Liver (tissue), 6 donors: ENCODE measurements at regions not wholly inside any gene's neighbourhood (a gene's known extent, or its start where the extent isn't known, plus 50 kb on each side); places are given as distances from the start of the nearest gene placed in this dataset.
"Not testable (repeated sequence)": the region's sequence is repeated elsewhere in the genome, so short reads cannot be mapped to it uniquely, and the experiment has no call there.

Source experiments
- DNase-seq: peaks from one replicate; pipeline ENCODE4 v3.0.0-alpha.2; 2017; ENCODE audit warnings: low spot score
- H3K27ac ChIP-seq, 2 donors: one replicate each; pipeline ENCODE4 v1.7.0; 2013; ENCODE audit warnings: inconsistent platforms in 2 of 2, low read length in 2 of 2, control low read depth in 1 of 2, low read depth in 1 of 2, mild to moderate bottlenecking in 1 of 2
- H3K27me3 ChIP-seq, 4 donors: one replicate each; pipeline versions ENCODE4 v1.6.1 to v1.7.0; 2013; ENCODE audit warnings: low read length in 3 of 4, inconsistent platforms in 1 of 4, mild to moderate bottlenecking in 1 of 4, moderate library complexity in 1 of 4; ENCODE audit not compliant: control insufficient read depth in 4 of 4, insufficient read depth in 4 of 4
- H3K36me3 ChIP-seq, 4 donors: one replicate each; pipeline versions ENCODE4 v1.6.1 to v1.7.0; 2013; ENCODE audit warnings: low read length in 3 of 4, mild to moderate bottlenecking in 3 of 4, low read depth in 1 of 4, moderate library complexity in 1 of 4; ENCODE audit not compliant: control insufficient read depth in 4 of 4, insufficient read depth in 3 of 4
- H3K4me1 ChIP-seq, 4 donors: one replicate each; pipeline versions ENCODE4 v1.6.1 to v1.7.0; 2013; ENCODE audit warnings: low read length in 3 of 4, mild to moderate bottlenecking in 3 of 4, moderate library complexity in 1 of 4; ENCODE audit not compliant: control insufficient read depth in 4 of 4, insufficient read depth in 4 of 4
- H3K4me3 ChIP-seq, 3 donors: one replicate each; pipeline versions ENCODE4 v1.6.1 to v1.7.0; 2013; ENCODE audit warnings: low read length in 3 of 3, control low read depth in 1 of 3, low read depth in 1 of 3, mild to moderate bottlenecking in 1 of 3
- H3K9ac ChIP-seq, 2 donors: one replicate each; pipeline ENCODE4 v1.7.0; 2013; ENCODE audit warnings: low read length in 2 of 2, mild to moderate bottlenecking in 2 of 2, moderate library complexity in 2 of 2, control low read depth in 1 of 2, low read depth in 1 of 2
- H3K9me3 ChIP-seq, 4 donors: one replicate each; pipeline versions ENCODE4 v1.6.1 to v1.7.0; 2013; ENCODE audit warnings: low read length in 3 of 4; ENCODE audit not compliant: control insufficient read depth in 4 of 4
- WGBS: extraction: QIAGEN DNeasy Blood & Tissue Kit; methylation state at CpG from one replicate; pipeline ENCODE4 v1.1.7; 2013; 5-methylcytosine and 5-hydroxymethylcytosine counted together
- donor health status: healthy.
- donor health status: healthy.
- donor health status: healthy.

DNA sequence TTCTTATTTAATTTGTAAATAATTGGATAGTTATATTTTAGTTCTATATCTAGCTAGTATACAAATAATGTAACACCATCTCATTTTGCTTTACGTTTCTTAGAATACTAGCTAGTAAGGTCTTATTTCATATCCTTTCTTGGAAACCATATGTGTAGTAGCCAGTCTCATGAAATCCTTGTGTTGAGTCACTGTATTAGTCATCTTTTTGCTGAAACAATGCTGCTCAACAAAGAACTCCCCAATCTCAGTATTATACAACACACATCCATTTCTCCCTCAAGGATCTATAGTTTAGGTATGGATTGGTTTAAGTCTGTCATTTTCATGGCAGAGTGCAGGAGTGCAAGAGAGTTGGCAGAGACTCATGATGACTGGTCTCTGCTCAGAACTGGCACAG is 185.2 kb upstream of the NBPF9 start:
- H3K36me3 ChIP-seq, H3K27me3 ChIP-seq, H3K4me1 ChIP-seq, H3K27ac ChIP-seq, H3K4me3 ChIP-seq, H3K9ac ChIP-seq, DNase-seq, H3K9me3 ChIP-seq: not testable (repeated sequence)
- WGBS: 89% methylated on average over 1 of the region's 1 CpG

DNA sequence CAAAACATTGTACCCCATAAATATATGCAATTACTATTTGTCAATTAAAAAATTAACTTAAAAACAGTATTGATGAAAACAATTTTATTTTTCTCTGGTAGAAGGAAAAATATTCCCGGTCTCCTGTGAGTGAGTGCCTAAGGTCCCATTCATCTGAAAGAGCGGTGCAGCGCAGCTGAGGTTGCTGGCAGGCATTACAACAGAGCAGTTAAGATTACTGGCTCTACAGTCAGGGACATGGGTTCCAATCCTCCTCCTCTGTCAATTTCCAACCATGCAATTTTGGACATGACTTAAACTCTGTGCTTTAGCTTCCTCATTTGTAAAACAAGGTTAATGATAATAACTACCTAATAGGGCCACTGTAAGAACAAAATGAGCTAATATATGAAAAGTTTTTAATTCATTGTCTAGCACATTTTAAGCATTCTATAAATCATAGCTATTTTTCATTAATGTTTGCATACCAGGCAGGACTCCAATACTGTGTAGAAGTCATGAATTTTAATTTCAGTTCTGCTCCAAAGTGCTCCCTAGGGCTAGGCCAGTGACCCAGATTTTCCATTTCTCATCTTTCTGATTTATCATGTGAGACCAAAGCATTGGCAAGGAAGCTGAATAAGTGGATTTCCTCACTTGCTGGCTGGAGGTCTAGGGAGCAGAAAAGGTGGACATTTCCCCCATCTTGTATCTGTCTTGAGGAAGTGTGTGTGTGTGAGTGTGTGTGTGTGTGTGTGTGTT is 174.2 kb upstream of the NBPF19 start:
- not testable (repeated sequence) for H3K4me1 ChIP-seq, H3K27me3 ChIP-seq, H3K9me3 ChIP-seq, H3K9ac ChIP-seq, H3K36me3 ChIP-seq, H3K27ac ChIP-seq, H3K4me3 ChIP-seq, DNase-seq
- no CpG with 5 or more reads among the region's 3 CpGs for WGBS

DNA sequence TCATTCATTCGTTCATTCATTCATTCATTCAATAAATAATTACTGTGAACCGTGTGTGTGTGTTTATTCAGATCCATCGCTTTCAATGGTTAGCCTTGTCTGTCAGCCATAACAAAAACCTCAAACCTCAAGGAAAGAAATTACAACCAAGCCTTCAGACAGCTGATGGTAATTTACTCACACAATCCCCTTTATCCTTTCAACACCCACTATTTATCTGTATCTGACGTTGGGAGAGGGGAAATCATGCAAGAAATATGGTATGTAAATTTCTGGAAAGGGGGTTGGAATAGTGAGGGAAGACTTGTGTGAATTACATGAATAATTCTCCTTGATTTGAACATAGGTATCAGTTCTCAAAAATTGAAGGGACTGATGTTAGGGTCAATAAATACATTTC is 173.6 kb upstream of the NBPF19 start:
- H3K27me3 ChIP-seq, H3K9ac ChIP-seq, H3K27ac ChIP-seq, H3K36me3 ChIP-seq, DNase-seq, H3K9me3 ChIP-seq, H3K4me1 ChIP-seq, H3K4me3 ChIP-seq: not testable (repeated sequence)
- WGBS: 66% methylated on average over 3 of the region's 4 CpGs

DNA sequence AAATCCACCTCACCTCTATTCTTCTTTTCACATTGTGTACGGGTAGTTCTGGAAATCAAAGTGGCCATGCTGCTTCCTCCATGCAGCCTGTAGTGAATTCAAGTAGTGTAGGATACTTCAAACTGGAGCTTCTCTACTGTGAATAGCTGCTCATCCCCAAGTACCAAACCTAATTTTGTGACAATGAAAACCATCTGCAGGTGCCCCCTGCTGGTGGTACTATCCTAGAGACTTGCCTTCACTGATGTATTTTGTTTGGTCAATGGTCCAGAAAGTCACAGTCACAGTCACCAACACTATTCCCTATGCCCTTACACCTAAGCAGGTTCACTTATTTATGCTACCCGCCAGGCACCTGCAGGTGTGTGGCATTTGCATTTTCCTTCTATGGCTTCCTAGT is 170.0 kb upstream of the NBPF19 start:
- not testable (repeated sequence) for H3K27ac ChIP-seq, H3K9me3 ChIP-seq, H3K4me3 ChIP-seq, H3K4me1 ChIP-seq, H3K9ac ChIP-seq, H3K27me3 ChIP-seq, DNase-seq, H3K36me3 ChIP-seq
- no CpG with 5 or more reads among the region's 2 CpGs for WGBS

DNA sequence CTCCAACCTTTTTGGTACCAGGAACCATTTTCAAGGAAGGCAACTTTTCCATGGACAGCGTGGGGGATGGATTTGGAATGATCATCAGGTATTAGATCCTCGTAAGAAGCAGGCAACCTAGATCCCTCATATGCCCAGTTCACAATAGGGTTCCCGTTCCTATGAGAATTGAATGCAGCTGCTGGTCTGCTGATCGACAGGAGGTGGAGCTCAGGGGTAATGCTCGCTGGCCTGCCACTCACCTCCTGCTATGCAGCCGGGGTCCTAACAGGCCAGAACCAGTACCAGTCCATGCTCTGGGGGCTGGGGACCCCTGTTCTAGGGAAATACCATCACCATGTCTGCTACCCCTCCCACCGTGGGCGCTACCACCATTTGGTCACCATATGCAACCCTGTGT is 167.2 kb upstream of the NBPF19 start:
- not testable (repeated sequence) for DNase-seq, H3K27ac ChIP-seq, H3K4me3 ChIP-seq, H3K27me3 ChIP-seq, H3K36me3 ChIP-seq, H3K4me1 ChIP-seq, H3K9ac ChIP-seq, H3K9me3 ChIP-seq
- WGBS: 96% methylated on average over 2 of the region's 8 CpGs

DNA sequence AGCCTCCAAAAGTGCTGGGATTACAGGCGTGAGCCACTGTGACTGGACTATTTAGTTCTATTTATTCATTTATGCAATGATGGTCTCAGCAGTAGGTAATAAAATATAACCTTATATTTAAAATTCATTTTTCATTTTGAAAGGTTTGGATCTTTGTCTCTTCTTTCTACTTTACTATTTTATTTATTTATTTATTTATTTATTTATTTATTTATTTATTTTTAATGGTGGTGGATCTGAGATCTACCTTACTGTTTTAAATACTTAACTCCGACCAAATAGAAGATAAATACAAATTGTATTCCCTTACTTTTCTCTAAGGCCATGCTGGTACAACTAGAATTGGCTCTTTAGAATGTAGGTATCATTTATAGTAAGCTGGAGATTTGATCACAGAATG is 159.9 kb upstream of the NBPF19 start:
- 85% methylated on average over 2 of the region's 2 CpGs for WGBS
- H3K4me3 ChIP-seq, DNase-seq, H3K9me3 ChIP-seq, H3K36me3 ChIP-seq, H3K4me1 ChIP-seq, H3K9ac ChIP-seq, H3K27ac ChIP-seq, H3K27me3 ChIP-seq: not testable (repeated sequence)

DNA sequence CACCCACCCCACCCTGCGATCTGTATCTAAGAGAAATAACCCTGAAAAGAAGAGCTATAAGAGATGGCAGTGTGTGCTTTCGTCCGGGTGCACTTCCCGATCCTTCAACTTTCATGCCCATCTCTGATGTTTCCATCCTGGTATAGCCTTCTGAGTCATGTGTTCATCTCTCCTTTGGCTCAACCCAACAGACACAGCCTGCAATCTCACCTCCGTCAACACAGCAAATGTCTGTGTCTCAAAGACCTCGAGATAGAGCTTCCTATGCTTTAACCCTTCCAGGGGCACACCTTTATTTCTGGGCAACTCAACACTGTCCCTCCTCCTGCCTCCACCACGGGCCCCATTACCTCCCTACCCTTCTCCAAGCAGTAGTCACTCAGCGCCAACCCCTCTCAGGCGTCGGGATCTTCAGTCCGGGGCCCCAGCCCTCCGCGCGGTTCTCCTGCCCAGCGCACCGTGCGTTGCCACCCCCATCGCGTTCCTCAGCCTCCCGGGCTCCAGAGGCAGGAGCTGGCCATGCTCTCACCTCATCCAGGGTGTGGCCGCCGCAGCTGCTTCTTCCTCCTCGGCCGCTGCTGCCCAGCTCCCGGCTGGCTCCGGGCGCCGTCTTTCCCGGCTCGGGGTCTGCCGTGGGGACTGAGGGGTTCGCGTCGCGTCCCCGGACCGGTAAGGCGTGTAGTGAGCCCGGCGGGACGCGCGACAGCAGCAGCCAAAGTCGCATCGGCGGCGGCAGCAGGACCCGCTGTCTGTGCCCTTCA is 153.7 kb upstream of the NBPF19 start:
- H3K27me3 ChIP-seq, H3K4me3 ChIP-seq, DNase-seq, H3K4me1 ChIP-seq, H3K9me3 ChIP-seq, H3K9ac ChIP-seq, H3K36me3 ChIP-seq, H3K27ac ChIP-seq: not testable (repeated sequence)
- no CpG with 5 or more reads among the region's 48 CpGs for WGBS

DNA sequence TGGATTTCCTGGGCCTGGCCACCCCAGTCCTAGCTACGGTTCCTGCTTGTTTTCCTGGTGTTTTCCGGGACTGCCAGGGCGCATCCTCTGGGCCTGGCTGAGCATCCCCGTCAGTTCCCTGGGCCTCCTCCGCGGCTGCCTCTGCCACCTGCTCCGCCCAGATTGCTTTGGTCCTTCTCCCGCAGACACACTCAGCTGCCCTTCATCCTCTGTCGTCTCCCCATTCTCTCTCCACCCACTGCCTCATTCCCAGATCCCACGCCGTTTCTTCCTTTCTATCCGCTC is 153.2 kb upstream of the NBPF19 start:
- no CpG with 5 or more reads among the region's 12 CpGs for WGBS
- not testable (repeated sequence) for H3K4me3 ChIP-seq, H3K9me3 ChIP-seq, H3K27ac ChIP-seq, H3K4me1 ChIP-seq, H3K27me3 ChIP-seq, H3K36me3 ChIP-seq, DNase-seq, H3K9ac ChIP-seq

DNA sequence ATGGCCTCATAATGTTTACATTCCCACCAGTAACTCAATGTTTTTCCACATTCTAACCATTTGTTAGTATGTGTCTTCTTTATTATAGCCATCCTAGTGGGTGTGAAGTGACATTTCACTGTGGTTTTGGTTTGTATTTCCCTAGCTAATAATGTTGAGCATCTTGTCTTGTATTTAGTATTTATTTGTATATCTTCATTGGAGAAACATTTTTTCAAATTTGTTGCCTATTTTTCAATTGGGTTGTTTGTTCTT is 144.8 kb upstream of the NBPF19 start:
- not testable (repeated sequence) for H3K27ac ChIP-seq, H3K4me3 ChIP-seq, H3K4me1 ChIP-seq, H3K27me3 ChIP-seq, H3K9ac ChIP-seq, H3K9me3 ChIP-seq, DNase-seq, H3K36me3 ChIP-seq
